GM21576 (cell line): ENCODE measurements at regions not wholly inside any gene's neighbourhood (a gene's known extent, or its start where the extent isn't known, plus 50 kb on each side); places are given as distances from the start of the nearest gene placed in this dataset.
"Not testable (repeated sequence)": the region's sequence is repeated elsewhere in the genome, so short reads cannot be mapped to it uniquely, and the experiment has no call there.

Experiments
- ATAC-seq: cut with Tn5 transposase; IDR thresholded peaks from one replicate; pipeline ENCODE4 v1.9.1; 2021; ENCODE audit warnings: mild to moderate bottlenecking, moderate library complexity; ENCODE audit not compliant: unreplicated experiment

- ATAC-seq: no peak
Measured at GRCh38 chr3:29011441-29011840, 269.4 kb upstream of the RBMS3 start.

DNA sequence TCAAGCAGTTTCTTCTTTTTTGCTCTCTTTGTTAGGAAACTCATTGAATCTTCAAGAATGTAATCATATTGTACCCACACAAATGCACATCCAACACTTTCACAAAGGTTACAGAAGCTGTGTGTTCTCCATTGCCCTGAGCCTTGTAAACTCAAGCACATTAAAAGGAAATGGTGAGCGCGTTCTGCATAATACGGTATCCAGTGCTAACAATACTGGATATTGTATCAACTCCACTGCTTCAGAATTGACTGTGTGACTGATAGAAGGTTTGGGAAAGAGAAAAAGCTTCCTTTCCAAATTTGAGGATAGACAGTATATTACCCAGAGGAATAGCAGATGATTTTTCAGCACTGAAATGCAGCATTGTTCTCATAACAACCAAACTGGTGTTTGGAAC, 268.9 kb upstream of the RBMS3 start:
- ATAC-seq: no peak

DNA sequence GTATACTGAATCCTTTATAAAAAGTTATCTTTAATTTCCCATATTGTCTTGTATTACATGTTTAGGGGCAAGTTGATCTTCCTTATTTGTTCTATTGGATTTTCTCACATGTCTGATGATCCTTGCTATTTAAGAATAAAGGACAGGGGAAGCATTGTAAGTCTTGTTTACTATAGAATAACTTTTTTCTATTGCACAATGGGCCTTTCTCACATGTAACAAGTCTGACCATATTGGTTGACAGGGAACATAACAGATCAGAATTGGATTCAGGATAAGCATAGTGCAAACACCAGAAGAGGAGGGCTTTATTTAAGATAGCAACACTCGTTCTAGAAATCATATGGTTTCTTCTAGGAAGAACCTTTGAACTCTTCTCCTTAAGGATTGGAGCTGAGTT, 257.9 kb upstream of the RBMS3 start:
- ATAC-seq: no peak

GRCh38 chr3:29026286-29026685, 254.6 kb upstream of the RBMS3 start:
- peak; percentile 97 for ATAC-seq

- no peak for ATAC-seq
Measured at GRCh38 chr3:29026959-29027358, 253.9 kb upstream of the RBMS3 start.

DNA sequence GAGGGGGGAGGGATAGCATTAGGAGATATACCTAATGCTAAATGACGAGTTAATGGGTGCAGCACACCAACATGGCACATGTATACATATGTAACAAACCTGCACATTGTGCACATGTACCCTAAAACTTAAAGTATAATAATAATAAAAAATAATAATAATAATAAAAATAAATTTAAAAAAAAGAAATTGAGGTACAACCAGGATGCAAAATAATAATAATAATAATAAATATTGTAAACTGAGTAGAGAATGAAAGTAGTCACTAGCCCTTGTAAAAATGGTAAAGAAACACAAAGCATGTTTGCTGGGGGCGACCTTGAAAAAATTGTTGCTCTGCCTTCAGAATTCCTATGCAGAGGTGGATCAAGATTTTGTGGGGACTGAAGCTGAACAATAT, 249.7 kb upstream of the RBMS3 start:
- not testable (repeated sequence) for ATAC-seq

- ATAC-seq: no peak
Measured at GRCh38 chr3:29033511-29033910, 247.4 kb upstream of the RBMS3 start.

DNA sequence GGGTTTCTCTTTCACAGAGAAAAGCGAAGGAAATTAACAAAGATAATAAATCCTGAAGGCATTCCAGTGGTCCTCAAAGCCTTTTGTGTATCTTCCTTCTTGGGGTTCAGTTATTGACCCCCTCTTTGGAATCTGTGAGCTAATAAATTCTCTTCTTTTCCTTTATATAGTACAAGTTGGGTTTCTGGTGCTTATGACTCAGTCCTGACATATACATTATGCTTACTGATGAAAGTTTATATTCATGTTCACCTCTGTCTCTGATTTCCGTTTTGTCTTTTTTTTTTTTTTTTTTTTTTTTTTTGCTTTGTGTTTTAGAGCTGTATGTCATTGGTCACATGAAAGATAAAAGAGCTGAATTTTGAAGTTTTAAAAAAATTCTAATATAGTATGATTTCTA, 230.7 kb upstream of the RBMS3 start:
- ATAC-seq: no peak

DNA sequence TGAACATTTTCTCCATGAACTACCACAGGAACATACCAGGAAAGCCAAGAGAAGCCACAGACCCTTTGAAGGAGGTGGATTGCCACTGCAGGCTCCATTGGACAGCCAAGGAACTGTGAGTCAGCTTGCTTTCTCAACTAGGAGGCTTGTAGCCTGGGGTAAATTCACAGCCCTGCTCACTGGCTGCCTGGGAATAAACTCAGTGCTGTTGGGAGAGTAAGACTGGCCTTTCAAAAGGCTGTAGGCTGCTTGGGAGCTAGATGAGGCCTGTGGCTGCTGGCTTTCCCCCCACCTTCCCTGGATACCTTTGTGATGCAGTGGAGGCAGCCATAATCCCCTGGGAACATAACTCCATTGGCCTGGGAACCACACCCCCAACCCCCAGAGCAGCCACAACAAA, 223.5 kb upstream of the RBMS3 start:
- no peak for ATAC-seq

- ATAC-seq: no peak
Measured at GRCh38 chr3:29064085-29064484, 216.8 kb upstream of the RBMS3 start.

- no peak for ATAC-seq
Measured at GRCh38 chr3:29065211-29065785, 215.6 kb upstream of the RBMS3 start.

- ATAC-seq: no peak
Measured at GRCh38 chr3:29067007-29067406, 213.9 kb upstream of the RBMS3 start.

DNA sequence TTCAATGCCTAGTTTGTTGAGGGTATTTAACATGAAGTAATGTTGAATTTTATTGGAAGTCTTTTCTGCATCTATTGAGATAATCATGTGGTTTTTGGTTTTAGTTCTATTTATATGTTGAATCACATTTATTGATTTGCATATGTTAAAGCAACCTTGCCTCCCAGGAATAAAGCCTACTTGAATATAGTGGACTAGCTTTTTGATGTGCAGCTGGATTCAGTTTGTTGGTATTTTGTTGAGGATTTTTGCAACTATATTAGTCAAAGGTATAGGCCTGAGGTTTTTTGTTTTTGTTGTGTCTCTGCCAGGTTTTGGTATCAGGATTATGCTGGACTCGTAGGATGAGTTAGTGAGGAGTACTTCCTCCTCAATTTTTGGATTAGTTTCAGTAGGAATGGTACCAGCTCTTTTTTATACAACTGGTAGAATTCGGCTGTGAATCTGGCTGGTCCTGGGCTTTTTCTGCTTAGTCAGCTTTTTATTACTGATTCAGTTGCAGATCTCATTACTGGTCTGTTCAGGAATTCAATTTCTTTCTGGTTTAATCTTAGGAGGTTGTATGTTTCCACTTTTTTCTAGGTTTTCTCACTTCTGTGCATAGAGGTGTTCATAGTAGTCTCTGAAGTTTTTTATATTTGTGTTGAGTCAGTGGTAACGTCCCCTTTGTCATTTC, 209.8 kb upstream of the RBMS3 start:
- ATAC-seq: no peak

GRCh38 chr3:29072611-29073010, 208.3 kb upstream of the RBMS3 start:
- ATAC-seq: no peak

DNA sequence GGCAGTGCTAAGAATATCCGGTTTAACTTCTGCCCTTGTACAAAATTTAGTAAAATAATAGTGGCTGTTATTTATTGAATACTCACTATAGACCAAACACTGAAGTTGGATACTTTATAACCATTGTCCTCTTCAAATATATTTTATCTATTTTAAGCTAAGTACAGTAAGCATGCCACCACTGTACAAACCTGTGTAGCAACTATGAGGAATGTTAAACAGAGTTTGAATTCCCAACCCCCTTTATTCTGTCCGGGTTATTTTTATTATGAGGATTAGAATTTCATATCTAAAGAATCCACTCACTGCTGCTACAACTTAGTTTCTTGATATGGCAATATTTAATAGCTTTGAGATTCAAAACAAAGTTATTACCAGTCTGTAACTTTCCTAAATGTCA, 203.5 kb upstream of the RBMS3 start:
- ATAC-seq: no peak

DNA sequence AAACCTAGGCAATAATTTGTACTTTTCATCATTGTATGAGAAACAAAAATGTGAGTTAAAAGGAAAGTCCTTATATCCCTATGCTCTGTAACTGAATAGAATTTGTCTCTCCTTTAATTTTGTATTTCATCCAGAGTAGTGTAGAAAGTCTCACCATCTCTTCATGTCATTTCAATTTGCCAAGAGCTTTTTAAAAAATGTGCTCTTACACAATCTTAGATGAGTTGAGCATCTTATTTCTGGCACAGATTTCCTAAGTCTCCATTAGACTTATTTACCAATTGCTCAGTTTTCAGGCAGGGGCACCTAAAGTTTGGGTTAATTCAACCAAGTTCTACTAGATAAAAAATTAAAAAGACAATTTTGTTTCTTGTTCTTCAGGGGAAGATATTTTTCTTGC, 201.5 kb upstream of the RBMS3 start:
- ATAC-seq: no peak

GRCh38 chr3:29080967-29081366, 199.9 kb upstream of the RBMS3 start:
- ATAC-seq: no peak

DNA sequence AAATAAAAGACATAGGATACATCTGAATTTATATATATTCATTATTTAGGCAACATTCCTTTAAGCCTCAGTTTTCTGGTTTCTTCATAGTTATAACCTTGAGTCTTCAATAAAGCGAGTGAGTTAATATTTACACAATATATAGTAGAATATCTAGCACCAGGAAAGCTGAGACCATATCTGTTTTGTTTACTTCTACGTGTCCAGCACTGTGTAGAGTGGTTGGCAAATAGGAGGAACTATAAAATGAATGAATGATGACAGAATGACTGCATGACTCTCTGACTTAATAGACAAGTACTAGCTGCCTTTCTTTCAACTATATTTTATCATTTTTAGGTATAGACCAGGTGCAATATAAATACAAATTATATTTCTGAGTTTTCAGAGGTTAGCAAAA, 197.8 kb upstream of the RBMS3 start:
- ATAC-seq: no peak

DNA sequence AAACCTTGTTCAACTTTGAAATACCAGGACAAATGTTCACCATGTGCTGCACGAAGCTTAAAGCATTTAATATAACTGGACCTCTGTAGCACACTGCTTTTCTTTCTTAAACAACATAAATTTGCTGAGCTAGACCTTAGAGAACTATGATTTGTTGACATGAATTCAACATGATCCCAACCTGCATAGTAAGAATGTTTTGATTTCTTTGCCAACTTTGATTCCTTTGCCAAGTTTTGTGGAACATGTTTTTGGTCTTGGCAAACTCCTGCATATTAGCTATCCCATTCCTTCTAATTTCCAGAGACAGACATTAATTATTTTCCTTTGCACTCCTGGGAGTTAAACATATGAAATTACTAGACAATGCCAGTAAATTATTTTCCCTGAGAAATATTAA, 197.2 kb upstream of the RBMS3 start:
- ATAC-seq: no peak

GRCh38 chr3:29088579-29088978, 192.3 kb upstream of the RBMS3 start:
- no peak for ATAC-seq

GRCh38 chr3:29090912-29091597, 189.8 kb upstream of the RBMS3 start:
- no peak for ATAC-seq

DNA sequence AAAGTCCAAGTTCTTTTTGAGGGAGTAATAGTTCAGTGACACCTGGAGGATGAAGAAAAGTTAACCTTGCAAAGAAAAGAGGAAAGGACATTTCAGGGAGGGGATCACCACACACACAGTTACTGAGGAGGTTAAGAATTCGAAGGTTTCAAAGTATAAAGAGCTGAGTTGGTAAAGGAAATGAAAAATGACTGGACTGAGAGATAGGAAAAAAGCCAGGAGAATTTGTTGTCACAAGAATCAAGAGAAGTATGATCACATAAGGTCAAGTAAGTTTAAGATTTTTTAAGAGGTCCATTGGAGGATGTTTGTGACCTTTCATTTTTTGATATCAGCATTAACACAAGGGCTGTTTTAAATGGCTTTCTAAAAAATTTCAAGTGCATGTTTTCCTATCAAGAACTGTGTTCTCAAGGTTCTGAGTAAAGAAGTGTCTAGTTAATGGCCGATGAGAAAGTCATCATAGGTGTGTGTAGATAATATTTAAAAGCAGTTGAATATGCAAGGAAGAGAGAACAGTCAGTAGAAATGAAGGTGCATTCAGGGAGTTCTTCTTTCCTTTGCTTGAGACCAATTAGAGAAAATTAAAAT, 189.2 kb upstream of the RBMS3 start:
- ATAC-seq: no peak
